A673 (cell line): ENCODE measurements at regions not wholly inside any gene's neighbourhood (a gene's known extent, or its start where the extent isn't known, plus 50 kb on each side); places are given as distances from the start of the nearest gene placed in this dataset.

ENCODE experiments used
- EZH2 ChIP-seq: fragments of 200-600 bp; sonication (generic); IDR thresholded peaks from 2 replicates; pipeline ENCODE4 v1.6.1; 2017; ENCODE audit warnings: borderline replicate concordance, low read depth, mild to moderate bottlenecking, mixed read lengths, antibody characterized with exemption, low read length; ENCODE audit not compliant: poor library complexity, severe bottlenecking
- TF ChIP-seq, protein P1 (sequence below): fragments of 300-800, 200-600 bp; sonication (generic); conservative IDR thresholded peaks from 2 replicates; pipeline ENCODE4 v1.5.1; 2017; ENCODE audit warnings: low read depth, mild to moderate bottlenecking, antibody characterized with exemption, low read length, moderate library complexity, mixed read lengths

- TF ChIP-seq, protein P1, sequence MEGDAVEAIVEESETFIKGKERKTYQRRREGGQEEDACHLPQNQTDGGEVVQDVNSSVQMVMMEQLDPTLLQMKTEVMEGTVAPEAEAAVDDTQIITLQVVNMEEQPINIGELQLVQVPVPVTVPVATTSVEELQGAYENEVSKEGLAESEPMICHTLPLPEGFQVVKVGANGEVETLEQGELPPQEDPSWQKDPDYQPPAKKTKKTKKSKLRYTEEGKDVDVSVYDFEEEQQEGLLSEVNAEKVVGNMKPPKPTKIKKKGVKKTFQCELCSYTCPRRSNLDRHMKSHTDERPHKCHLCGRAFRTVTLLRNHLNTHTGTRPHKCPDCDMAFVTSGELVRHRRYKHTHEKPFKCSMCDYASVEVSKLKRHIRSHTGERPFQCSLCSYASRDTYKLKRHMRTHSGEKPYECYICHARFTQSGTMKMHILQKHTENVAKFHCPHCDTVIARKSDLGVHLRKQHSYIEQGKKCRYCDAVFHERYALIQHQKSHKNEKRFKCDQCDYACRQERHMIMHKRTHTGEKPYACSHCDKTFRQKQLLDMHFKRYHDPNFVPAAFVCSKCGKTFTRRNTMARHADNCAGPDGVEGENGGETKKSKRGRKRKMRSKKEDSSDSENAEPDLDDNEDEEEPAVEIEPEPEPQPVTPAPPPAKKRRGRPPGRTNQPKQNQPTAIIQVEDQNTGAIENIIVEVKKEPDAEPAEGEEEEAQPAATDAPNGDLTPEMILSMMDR = no peak
- no peak for TF ChIP-seq EZH2
Measured at GRCh38 chr6:116997496-116997895, 120.5 kb downstream of the RFX6 start.
